DND-41 (cell line): ENCODE measurements at regions not wholly inside any gene's neighbourhood (a gene's known extent, or its start where the extent isn't known, plus 50 kb on each side); places are given as distances from the start of the nearest gene placed in this dataset.

Experiments used
- CTCF ChIP-seq: IDR thresholded peaks from 2 replicates; pipeline ENCODE4 v1.5.1; 2012; ENCODE audit warnings: borderline replicate concordance, low read length, moderate library complexity, mild to moderate bottlenecking; ENCODE audit not compliant: poor library complexity, severe bottlenecking; ENCODE audit errors: extremely low read depth
- EZH2 ChIP-seq: IDR thresholded peaks from 3 replicates; pipeline ENCODE4 v1.6.1; 2012; ENCODE audit warnings: borderline replicate concordance, low read depth, mild to moderate bottlenecking, moderate library complexity, low read length, inconsistent platforms; ENCODE audit not compliant: severe bottlenecking

GRCh38 chr7:97439637-97440214 lies 292.2 kb upstream of the TAC1 start:
- TF ChIP-seq CTCF, result no peak
- no peak for TF ChIP-seq EZH2
